ENCODE measurements at regions not wholly inside any gene's neighbourhood (a gene's known extent, or its start where the extent isn't known, plus 50 kb on each side); places are given as distances from the start of the nearest gene placed in this dataset.

DNA sequence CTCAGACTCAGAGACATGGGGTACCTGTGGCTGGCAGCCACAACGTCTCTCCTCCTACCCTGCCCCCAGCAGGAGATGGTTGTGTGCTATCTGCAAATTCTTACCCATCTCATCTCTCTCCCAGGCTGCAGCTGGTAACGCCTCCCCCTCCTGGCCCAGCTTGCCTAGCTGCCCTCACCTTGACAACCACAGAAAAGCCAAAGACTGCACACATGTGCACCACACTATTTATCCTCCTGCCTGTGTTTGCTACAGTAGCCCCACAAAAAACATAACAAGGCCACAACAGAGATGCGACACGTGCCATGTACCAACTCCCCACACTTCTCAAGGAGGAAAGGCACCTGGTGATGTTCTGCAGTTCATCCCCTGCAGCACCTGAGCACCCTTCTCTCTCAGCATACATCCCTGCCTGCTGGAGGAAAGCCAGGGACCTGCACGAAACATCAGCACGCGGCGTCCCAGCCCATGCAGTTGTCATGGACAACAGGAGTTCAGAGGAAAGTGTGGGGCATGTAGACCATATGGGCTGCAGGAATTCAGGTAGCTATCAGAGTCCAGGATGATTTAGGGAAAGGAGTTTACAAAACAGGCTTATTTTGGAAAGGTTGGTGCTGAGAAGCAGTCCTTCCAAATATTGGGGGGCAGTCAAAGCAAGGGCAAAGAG, 168.7 kb downstream of the C5orf15 start:
- no peak for TF ChIP-seq EZH2 (IDR thresholded peaks at IDR 0.05; ENCODE audit: low read length, unreplicated experiment)
- TF ChIP-seq, protein P1, sequence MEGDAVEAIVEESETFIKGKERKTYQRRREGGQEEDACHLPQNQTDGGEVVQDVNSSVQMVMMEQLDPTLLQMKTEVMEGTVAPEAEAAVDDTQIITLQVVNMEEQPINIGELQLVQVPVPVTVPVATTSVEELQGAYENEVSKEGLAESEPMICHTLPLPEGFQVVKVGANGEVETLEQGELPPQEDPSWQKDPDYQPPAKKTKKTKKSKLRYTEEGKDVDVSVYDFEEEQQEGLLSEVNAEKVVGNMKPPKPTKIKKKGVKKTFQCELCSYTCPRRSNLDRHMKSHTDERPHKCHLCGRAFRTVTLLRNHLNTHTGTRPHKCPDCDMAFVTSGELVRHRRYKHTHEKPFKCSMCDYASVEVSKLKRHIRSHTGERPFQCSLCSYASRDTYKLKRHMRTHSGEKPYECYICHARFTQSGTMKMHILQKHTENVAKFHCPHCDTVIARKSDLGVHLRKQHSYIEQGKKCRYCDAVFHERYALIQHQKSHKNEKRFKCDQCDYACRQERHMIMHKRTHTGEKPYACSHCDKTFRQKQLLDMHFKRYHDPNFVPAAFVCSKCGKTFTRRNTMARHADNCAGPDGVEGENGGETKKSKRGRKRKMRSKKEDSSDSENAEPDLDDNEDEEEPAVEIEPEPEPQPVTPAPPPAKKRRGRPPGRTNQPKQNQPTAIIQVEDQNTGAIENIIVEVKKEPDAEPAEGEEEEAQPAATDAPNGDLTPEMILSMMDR (conservative IDR thresholded peaks at IDR 0.05; ENCODE audit: low read depth, low read length): no peak

Data from PC-3 (cell line).